NCI-H1694 (cell line): ENCODE measurements at regions not wholly inside any gene's neighbourhood (a gene's known extent, or its start where the extent isn't known, plus 50 kb on each side); places are given as distances from the start of the nearest gene placed in this dataset.

ENCODE experiments used
- DNase-seq: peaks from one replicate; lab custom pipeline; 2025; lab: John Stamatoyannopoulos, UW

DNA sequence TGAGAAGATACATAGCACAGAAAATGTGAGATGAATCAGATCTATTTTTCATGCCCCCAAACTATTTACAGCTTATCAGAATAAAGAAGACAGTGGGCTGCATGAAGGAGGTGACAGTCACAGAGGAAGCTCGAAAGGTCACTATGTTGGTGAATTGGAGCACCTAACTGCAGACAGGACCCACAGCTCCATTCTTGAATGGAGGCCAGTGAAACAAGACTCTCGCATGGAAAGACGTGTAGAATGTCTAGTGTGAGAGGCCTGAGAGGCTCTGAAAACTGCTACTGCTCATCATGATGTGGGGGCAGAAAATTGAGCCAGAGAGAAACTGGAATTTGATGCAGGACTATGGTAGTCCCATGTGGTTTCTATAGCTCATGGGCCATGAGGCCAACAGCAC, 60.3 kb upstream of the CCDC190 start:
- no peak for DNase-seq

DNA sequence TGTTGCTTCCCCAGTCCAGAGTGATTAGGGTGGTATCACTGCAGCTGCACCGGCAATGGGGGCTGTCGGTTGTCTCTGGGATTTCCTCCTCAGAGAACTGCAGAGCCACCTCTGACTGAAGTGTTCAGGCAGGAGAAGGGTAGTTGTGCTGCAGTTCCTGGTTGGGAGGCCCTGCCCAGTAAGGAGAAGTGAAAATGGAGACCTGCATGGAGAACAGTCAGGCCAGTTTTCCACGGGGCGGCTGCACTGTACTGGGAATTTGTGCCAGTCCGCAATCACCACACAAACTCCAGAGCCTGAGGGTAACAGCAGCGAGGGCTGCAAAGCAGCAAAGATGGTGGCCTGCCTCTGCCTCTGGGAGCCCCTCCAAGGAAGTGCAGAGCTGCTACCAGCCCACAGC, 58.1 kb upstream of the CCDC190 start:
- no peak for DNase-seq

DNA sequence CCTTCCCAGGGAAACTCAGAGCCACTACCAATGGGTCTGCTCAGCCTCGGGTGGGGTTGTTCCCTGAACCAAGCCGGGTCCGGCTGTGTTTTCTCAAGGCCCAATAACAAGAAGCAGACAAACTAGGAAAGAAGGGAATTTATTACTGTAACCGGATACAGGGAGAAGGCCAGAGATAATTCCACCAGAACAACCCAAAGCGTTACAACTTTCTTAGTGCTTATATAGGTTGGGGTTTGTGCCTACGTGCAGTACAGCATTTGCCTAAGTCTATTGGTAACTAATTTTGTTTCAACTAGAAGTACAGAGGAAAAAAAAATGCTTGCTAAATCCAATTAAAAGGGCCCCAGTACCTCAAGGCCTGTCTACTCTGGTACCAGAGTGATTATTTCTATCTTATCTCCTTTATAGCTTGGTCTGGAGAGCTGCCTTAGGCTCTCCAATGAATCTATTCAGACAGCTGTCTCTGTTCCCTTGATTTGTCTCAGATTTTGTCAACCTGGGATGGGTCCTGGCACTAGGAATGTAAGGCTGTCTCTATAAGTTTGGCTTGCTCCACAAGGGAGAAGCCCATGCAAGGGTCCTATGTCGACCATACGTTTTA, 57.3 kb upstream of the CCDC190 start:
- no peak for DNase-seq

DNA sequence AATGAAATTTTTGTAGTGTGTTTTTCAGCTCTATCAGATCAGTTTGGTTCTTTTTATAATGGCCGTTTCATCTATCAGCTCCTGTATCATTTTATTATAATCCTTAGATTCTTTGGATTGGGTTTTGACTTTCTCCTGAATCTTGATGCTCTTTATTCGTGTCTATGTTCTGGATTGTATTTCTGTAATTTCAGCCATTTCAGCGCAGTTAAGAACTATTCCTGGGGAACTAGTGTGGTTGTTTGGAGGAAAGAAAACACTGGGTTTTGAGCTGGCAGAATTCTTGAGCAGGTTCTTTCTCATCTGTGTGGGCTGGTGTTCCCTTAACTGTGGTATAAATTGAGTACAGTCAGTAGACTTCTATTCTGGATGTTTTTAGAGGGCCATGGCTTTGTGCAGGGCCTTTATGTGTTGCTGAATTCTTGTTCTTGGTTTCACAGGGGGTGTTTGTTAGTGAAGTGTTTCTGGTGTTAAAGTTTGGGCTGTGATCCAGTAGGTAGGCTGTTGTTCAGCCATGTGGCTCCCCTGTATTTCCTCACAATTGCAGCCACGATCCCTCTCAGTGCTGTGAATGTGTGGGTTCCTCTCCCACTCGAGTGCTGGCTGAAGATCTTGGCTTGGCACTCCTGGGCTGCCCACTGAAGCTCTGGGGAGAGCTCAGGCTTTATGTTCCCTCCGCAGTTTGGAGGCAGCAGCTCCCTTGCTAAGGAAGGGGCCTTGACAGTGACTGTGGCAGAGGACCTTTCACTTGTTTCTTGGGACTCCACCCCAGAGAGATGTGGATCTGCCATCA, 56.0 kb upstream of the CCDC190 start:
- no peak for DNase-seq

DNA sequence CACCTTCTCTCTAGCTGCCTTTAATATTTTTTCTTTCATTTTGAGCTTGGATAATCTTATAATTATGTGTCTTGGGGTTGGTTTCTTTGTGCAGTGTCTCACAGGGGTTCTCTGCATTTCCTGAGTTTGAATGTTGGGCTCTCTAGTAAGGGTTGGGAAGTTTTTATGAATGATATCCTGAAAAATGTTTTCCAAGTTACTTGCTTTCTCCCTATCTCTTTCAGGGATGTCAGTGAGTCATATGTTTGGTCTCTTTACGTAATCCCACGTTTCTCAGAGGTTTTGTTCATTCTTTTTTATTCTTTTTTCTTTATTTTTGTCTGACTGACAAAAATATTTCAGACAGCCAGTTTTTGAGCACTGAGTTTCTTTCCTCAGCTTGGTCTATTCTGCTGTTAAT, 55.4 kb upstream of the CCDC190 start:
- no peak for DNase-seq

DNA sequence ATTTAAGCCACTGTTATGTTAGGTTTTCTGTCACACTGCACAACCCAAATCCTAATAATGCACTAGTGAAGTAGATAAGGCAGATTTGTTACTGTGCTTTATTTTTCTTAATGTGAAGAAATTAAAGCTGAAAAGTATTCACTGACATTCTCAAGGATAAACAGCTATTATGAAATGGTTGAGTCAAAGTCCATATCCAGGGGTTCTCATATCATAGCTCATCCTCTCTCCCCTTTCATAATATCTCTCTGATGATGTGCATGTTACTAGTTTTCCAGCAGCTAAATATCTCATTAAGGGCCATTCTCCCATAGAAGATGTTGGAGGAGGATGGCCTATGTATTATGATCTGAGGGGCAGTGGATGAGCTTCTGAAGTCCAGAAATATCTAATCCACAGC, 53.6 kb upstream of the CCDC190 start:
- no peak for DNase-seq

DNA sequence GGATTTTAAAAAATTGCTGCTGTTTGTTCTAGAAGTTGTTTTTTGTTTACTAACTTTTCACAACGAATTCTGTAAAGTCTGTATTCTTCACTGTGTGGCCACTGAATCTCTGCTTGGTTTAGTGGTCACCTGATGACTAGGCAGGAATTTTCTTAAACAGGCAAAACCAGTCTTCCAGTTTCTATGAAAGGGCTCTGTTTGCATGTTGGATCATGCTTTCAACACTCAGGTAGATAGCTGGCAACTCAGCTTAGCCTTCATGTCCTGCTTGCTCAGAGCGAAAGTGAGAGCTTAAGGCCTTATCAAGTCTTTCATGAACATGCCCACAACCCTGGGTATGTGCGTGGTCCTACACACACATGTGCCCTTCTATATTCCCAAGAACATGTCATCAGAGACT, 52.4 kb upstream of the CCDC190 start:
- DNase-seq: no peak

DNA sequence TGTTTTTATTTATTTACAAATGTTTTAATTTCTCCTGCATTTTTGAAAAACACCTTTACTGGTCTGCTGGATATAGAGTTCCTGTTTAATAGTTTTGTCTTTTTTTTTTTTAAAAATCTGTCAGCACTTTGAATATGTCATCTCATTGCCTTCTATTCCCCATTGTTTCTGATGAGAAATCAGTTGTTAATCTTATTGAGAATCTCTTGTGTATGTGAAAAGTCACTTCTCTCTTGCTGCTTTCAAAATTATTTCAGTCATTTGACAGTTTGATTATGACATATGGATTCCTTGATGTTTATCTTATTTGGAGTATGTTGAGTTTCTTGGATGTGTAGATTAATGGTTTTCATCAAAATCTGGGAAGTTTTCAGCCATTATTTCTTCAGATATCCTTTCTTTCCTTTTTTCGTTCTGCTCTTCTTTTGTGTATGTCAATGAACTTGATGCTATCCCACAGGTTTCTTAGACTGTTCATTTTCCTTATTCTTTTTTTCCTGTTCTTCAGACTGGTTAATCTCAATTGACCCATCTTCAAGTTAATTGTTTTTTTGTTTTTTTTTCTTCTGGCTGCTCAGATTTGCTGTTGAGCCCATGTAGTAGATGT, 51.2 kb upstream of the CCDC190 start:
- DNase-seq: no peak
